ENCODE measurements at regions not wholly inside any gene's neighbourhood (a gene's known extent, or its start where the extent isn't known, plus 50 kb on each side); places are given as distances from the start of the nearest gene placed in this dataset.

GRCh38 chr10:80767963-80768362 lies 230.3 kb downstream of the SH2D4B start:
- TF ChIP-seq, protein P1, sequence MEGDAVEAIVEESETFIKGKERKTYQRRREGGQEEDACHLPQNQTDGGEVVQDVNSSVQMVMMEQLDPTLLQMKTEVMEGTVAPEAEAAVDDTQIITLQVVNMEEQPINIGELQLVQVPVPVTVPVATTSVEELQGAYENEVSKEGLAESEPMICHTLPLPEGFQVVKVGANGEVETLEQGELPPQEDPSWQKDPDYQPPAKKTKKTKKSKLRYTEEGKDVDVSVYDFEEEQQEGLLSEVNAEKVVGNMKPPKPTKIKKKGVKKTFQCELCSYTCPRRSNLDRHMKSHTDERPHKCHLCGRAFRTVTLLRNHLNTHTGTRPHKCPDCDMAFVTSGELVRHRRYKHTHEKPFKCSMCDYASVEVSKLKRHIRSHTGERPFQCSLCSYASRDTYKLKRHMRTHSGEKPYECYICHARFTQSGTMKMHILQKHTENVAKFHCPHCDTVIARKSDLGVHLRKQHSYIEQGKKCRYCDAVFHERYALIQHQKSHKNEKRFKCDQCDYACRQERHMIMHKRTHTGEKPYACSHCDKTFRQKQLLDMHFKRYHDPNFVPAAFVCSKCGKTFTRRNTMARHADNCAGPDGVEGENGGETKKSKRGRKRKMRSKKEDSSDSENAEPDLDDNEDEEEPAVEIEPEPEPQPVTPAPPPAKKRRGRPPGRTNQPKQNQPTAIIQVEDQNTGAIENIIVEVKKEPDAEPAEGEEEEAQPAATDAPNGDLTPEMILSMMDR (IDR thresholded peaks at IDR 0.05), result no peak
- TF ChIP-seq POLR2AphosphoS5 (IDR thresholded peaks at IDR 0.05), result no peak
- TF ChIP-seq POLR2A (IDR thresholded peaks at IDR 0.05), result no peak
- no peak for TF ChIP-seq EP300 (IDR thresholded peaks at IDR 0.05)

All from stomach (tissue), 4 donors.